Parathyroid adenoma (tissue), 2 donors: ENCODE measurements at regions not wholly inside any gene's neighbourhood (a gene's known extent, or its start where the extent isn't known, plus 50 kb on each side); places are given as distances from the start of the nearest gene placed in this dataset.

Source experiments
- H2AFZ ChIP-seq: fragments of 300-600 bp; sonication (generic); one replicate; pipeline ENCODE4 v1.7.0; 2017; ENCODE audit warnings: antibody characterized with exemption, mild to moderate bottlenecking
- H3K27ac ChIP-seq: fragments of 300-600 bp; sonication (generic); one replicate; pipeline ENCODE4 v1.7.0; 2017
- H3K27me3 ChIP-seq: fragments of 300-600 bp; sonication (generic); one replicate; pipeline ENCODE4 v1.7.0; 2017; ENCODE audit warnings: low read length; ENCODE audit not compliant: control insufficient read depth, insufficient read depth
- H3K36me3 ChIP-seq: fragments of 300-600 bp; sonication (generic); one replicate; pipeline ENCODE4 v1.7.0; 2017; ENCODE audit warnings: low read length; ENCODE audit not compliant: control insufficient read depth, insufficient read depth
- H3K4me1 ChIP-seq: fragments of 300-600 bp; sonication (generic); one replicate; pipeline ENCODE4 v1.7.0; 2017; ENCODE audit warnings: control low read depth
- H3K4me2 ChIP-seq: fragments of 300-600 bp; sonication (generic); one replicate; pipeline ENCODE4 v1.7.0; 2017; ENCODE audit warnings: low read length
- H3K4me3 ChIP-seq: fragments of 300-600 bp; sonication (generic); one replicate; pipeline ENCODE4 v1.7.0; 2017; ENCODE audit warnings: low read depth, low read length
- H3K79me2 ChIP-seq: fragments of 300-600 bp; sonication (generic); one replicate; pipeline ENCODE4 v1.7.0; 2017; ENCODE audit warnings: control low read depth
- H3K9ac ChIP-seq: fragments of 300-600 bp; sonication (generic); one replicate; pipeline ENCODE4 v1.7.0; 2017; ENCODE audit warnings: mild to moderate bottlenecking
- H3K9me3 ChIP-seq: fragments of 300-600 bp; sonication (generic); one replicate; pipeline ENCODE4 v1.7.0; 2017; ENCODE audit warnings: low read length; ENCODE audit not compliant: control insufficient read depth
- CTCF ChIP-seq: fragments of 300-600 bp; sonication (generic); IDR thresholded peaks from one replicate; pipeline ENCODE4 v1.7.0; 2017; ENCODE audit warnings: antibody characterized with exemption, mild to moderate bottlenecking
- donor health status: primary hyperparathyroidism.

DNA sequence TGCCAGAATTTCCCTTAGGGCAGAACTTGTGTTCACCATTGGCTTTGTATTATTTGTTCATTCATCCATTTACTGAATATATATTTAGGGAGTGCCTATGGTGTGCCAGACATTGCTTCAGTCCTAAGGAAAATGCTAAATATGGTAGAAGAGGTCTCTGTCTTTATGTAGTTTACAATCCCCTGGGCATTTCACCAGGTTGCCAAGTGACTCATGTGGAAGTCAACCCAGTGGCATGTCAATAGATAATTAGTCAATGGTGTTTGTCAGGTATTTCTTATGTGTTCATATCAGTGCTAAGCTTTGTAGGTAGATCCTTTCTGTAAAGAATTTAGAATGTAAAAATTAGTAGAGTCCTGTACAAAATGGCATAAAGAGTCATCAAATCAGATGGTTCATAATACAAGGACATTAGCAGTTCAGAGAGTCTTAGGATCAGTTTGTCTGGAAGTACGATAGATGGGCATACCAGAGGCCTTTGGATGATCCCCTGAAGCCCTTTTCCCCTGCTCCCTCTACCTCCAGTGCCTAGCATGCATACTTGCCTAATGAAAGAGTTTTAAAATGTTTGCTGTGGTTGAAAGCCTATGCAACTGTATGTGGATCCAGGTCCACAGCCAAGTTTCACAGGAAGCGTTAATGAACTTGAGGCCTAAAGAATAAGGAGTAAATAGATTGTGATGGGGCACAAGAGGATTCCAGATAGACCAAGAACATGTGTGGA, 58.5 kb upstream of the SESN3 start:
- Histone ChIP-seq H3K27me3 (no peaks in the 10 kb centered on the region), H3K9me3 (no peaks in the 10 kb centered on the region)

DNA sequence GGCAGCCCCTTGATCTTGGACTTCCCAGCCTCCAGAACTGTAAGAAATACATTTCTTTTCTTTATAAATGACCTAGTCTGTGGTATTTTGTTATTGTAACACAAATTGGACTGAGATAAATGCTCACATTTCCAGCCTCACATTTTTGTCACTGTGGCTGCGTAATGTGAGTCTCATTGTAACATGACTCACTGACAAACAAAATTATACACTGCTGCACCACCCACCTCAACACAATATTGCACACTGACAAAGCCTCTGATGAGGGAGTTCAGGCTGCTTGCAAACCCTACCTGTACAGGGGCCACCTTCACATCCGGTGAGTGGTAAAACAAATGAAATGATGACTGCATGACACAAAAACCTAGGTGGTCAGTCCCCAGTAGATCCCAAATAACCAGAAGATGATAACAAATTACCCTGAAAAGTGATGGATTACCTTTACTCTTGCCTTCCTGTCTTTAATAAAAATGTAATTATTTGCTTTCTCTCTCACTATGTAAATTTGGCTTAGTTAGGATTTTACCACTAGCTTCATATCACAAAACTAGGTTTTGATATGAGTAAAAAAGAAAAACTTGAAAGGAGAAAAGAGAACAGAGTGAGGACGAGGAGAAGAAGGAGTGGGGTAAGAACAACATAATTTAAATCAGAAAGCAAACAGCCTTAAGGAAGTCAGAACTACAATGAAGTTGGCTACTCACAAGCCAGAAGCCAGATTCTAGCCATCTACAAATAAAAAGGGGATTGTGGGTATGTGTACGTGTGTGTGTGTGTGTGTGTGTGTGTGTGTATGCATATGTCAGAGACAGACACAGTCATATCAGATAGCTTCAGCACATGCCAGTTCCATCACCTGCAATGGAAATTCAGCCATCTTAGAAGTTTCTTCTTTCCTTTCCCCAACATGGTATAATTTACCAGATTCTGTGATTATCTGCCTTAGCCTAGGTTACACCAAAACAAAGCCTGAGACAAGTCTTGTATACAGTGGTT, 53.4 kb upstream of the SESN3 start:
- no peak overlapping the region for H2AFZ ChIP-seq
- no peaks in the 10 kb centered on the region for H3K79me2 ChIP-seq
- no peaks in the 10 kb centered on the region for H3K4me1 ChIP-seq
- H3K4me2 ChIP-seq, result no peak overlapping the region
- no peaks in the 10 kb centered on the region for H3K9me3 ChIP-seq
- TF ChIP-seq CTCF, result no peak
- no peak overlapping the region for H3K9ac ChIP-seq
- no peak overlapping the region for H3K27ac ChIP-seq
- no peak overlapping the region for H3K4me3 ChIP-seq
- no peaks in the 10 kb centered on the region for H3K27me3 ChIP-seq
- H3K36me3 ChIP-seq, result no peaks in the 10 kb centered on the region

More for the DNA sequence above, 58.5 kb upstream of the SESN3 start:
- Histone ChIP-seq H3K79me2 (no peaks in the 10 kb centered on the region), H3K27ac (no peak overlapping the region), H3K4me1 (no peaks in the 10 kb centered on the region), H2AFZ (no peak overlapping the region), H3K9ac (no peak overlapping the region), H3K36me3 (no peaks in the 10 kb centered on the region), H3K4me3 (no peak overlapping the region), H3K4me2 (no peak overlapping the region)
- TF ChIP-seq CTCF, result no peak

DNA sequence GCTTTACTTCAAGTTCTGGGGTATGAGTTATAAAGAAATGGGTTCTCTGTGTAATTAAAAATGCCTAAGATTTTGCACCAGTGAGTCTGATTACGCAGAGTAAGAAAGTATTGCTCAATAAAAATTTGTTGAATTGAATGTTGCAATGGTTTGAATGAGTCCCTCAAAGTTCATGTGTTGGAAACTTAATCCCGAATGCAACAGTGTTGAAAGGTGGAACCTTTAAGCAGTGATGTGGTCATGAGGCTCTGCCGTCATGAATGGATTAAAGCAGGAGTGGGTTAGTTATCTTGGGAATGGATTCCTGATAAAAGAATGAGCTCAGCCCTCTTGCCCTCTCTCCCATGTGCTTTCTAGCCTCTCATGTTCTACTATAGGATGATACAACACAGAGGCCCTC, 52.6 kb upstream of the SESN3 start:
- Histone ChIP-seq H3K79me2 (no peaks in the 10 kb centered on the region), H3K9ac (no peak overlapping the region), H3K4me3 (no peak overlapping the region), H3K4me1 (no peaks in the 10 kb centered on the region), H3K9me3 (no peaks in the 10 kb centered on the region), H3K36me3 (no peaks in the 10 kb centered on the region), H3K27me3 (no peaks in the 10 kb centered on the region), H3K4me2 (no peak overlapping the region), H3K27ac (no peak overlapping the region), H2AFZ (no peak overlapping the region)
- TF ChIP-seq CTCF, result no peak

DNA sequence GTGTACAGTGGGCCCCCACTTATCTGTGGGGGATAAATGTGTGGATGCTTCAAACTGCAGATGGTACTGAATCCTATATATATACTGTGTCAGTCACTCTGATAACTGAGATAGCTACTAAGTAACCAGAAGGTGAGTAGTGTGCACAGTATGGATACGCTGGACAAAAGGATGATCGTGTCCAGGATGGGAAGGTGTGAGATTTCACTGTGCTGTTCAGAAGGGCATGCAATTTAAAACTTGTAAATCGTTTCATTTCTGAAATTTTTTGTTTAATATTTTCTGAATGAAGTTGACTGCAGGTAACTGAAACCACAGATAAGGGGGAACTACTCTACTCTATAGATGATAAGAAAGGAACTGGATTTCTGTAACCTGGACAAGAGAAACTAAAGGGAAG, 52.1 kb upstream of the SESN3 start:
- no peak overlapping the region for H3K27ac ChIP-seq
- H3K4me3 ChIP-seq, result no peak overlapping the region
- no peak for TF ChIP-seq CTCF
- H3K9me3 ChIP-seq, result no peaks in the 10 kb centered on the region
- no peaks in the 10 kb centered on the region for H3K27me3 ChIP-seq
- H3K4me1 ChIP-seq, result no peaks in the 10 kb centered on the region
- H3K79me2 ChIP-seq, result no peaks in the 10 kb centered on the region
- H3K9ac ChIP-seq, result no peak overlapping the region
- no peak overlapping the region for H3K4me2 ChIP-seq
- no peak overlapping the region for H2AFZ ChIP-seq
- H3K36me3 ChIP-seq, result no peaks in the 10 kb centered on the region
